ENCODE measurements at regions not wholly inside any gene's neighbourhood (a gene's known extent, or its start where the extent isn't known, plus 50 kb on each side); places are given as distances from the start of the nearest gene placed in this dataset.

- H3K27ac ChIP-seq (ENCODE audit: low read depth, low read length, severe bottlenecking), result no peak overlapping the region
- 43 to 47% methylated on average over 6 to 9 of the region's 14 CpGs for WGBS, 2 experiments (ENCODE audit: insufficient coverage in 2 of 2)
- no peaks in the 10 kb centered on the region for H3K9me3 ChIP-seq (ENCODE audit: control insufficient read depth, low read length)
- H3K4me3 ChIP-seq (ENCODE audit: extremely low read depth, insufficient read depth, low read length, poor library complexity, severe bottlenecking), result no peak overlapping the region
- H3K36me3 ChIP-seq (ENCODE audit: control insufficient read depth, insufficient read depth, low read length), result no peaks in the 10 kb centered on the region
- H3K4me1 ChIP-seq (ENCODE audit: control insufficient read depth, insufficient read depth, low read length, poor library complexity, severe bottlenecking), result no peaks in the 10 kb centered on the region
These were observed 110.4 kb upstream of the RAB27B start for GRCh38 chr18:54717673-54718407.

- WGBS, 2 experiments (ENCODE audit: insufficient coverage in 2 of 2), result no CpG with 5 or more reads among the region's 1 CpG
- H3K4me3 ChIP-seq (ENCODE audit: extremely low read depth, insufficient read depth, low read length, poor library complexity, severe bottlenecking), result no peak overlapping the region
- H3K36me3 ChIP-seq (ENCODE audit: control insufficient read depth, insufficient read depth, low read length), result no peaks in the 10 kb centered on the region
- no peak overlapping the region for H3K27ac ChIP-seq (ENCODE audit: low read depth, low read length, severe bottlenecking)
- H3K4me1 ChIP-seq (ENCODE audit: control insufficient read depth, insufficient read depth, low read length, poor library complexity, severe bottlenecking), result no peaks in the 10 kb centered on the region
- H3K9me3 ChIP-seq (ENCODE audit: control insufficient read depth, low read length), result no peaks in the 10 kb centered on the region
These were observed 109.9 kb upstream of the RAB27B start for GRCh38 chr18:54718408-54718773.

GRCh38 chr18:54720620-54721019 is 107.7 kb upstream of the RAB27B start:
- Histone ChIP-seq H3K9me3 (ENCODE audit: control insufficient read depth, low read length) (no peaks in the 10 kb centered on the region), H3K4me3 (ENCODE audit: extremely low read depth, insufficient read depth, low read length, poor library complexity, severe bottlenecking) (no peak overlapping the region), H3K27ac (ENCODE audit: low read depth, low read length, severe bottlenecking) (no peak overlapping the region), H3K4me1 (ENCODE audit: control insufficient read depth, insufficient read depth, low read length, poor library complexity, severe bottlenecking) (no peaks in the 10 kb centered on the region), H3K36me3 (ENCODE audit: control insufficient read depth, insufficient read depth, low read length) (no peaks in the 10 kb centered on the region)
- WGBS, 2 experiments (ENCODE audit: insufficient coverage in 2 of 2), result no CpG with 5 or more reads among the region's 1 CpG

- Histone ChIP-seq H3K4me1 (ENCODE audit: control insufficient read depth, insufficient read depth, low read length, poor library complexity, severe bottlenecking) (no peaks in the 10 kb centered on the region), H3K4me3 (ENCODE audit: extremely low read depth, insufficient read depth, low read length, poor library complexity, severe bottlenecking) (no peak overlapping the region), H3K36me3 (ENCODE audit: control insufficient read depth, insufficient read depth, low read length) (no peaks in the 10 kb centered on the region), H3K9me3 (ENCODE audit: control insufficient read depth, low read length) (no peaks in the 10 kb centered on the region), H3K27ac (ENCODE audit: low read depth, low read length, severe bottlenecking) (no peak overlapping the region)
- 92 to 100% methylated on average over 1 to 2 of the region's 4 CpGs for WGBS, 2 experiments (ENCODE audit: insufficient coverage in 2 of 2)
These were observed 102.1 kb upstream of the RAB27B start for GRCh38 chr18:54726143-54726542.

- Histone ChIP-seq H3K4me1 (ENCODE audit: control insufficient read depth, insufficient read depth, low read length, poor library complexity, severe bottlenecking) (no peaks in the 10 kb centered on the region), H3K36me3 (ENCODE audit: control insufficient read depth, insufficient read depth, low read length) (no peaks in the 10 kb centered on the region), H3K27ac (ENCODE audit: low read depth, low read length, severe bottlenecking) (peak overlapping the region; percentile 19), H3K4me3 (ENCODE audit: extremely low read depth, insufficient read depth, low read length, poor library complexity, severe bottlenecking) (no peak overlapping the region), H3K9me3 (ENCODE audit: control insufficient read depth, low read length) (no peaks in the 10 kb centered on the region)
- 71 to 82% methylated on average over 1 to 2 of the region's 3 CpGs for WGBS, 2 experiments (ENCODE audit: insufficient coverage in 2 of 2)
These were observed 94.2 kb upstream of the RAB27B start for GRCh38 chr18:54734059-54734458.

- no peaks in the 10 kb centered on the region for H3K36me3 ChIP-seq (ENCODE audit: control insufficient read depth, insufficient read depth, low read length)
- WGBS, 2 experiments (ENCODE audit: insufficient coverage in 2 of 2), result no CpG with 5 or more reads among the region's 1 CpG
These were observed 91.3 kb upstream of the RAB27B start for GRCh38 chr18:54736981-54737380.

GRCh38 chr18:54737986-54738385 is 90.3 kb upstream of the RAB27B start:
- no peaks in the 10 kb centered on the region for H3K4me1 ChIP-seq (ENCODE audit: control insufficient read depth, insufficient read depth, low read length, poor library complexity, severe bottlenecking)
- H3K9me3 ChIP-seq (ENCODE audit: control insufficient read depth, low read length), result no peaks in the 10 kb centered on the region
- no peak overlapping the region for H3K4me3 ChIP-seq (ENCODE audit: extremely low read depth, insufficient read depth, low read length, poor library complexity, severe bottlenecking)
- no peak overlapping the region for H3K27ac ChIP-seq (ENCODE audit: low read depth, low read length, severe bottlenecking)
- H3K36me3 ChIP-seq (ENCODE audit: control insufficient read depth, insufficient read depth, low read length), result no peaks in the 10 kb centered on the region
- 100% methylated on average over 1 of the region's 3 CpGs for WGBS, 2 experiments (ENCODE audit: insufficient coverage in 2 of 2)

More at GRCh38 chr18:54736981-54737380, 91.3 kb upstream of the RAB27B start:
- Histone ChIP-seq H3K9me3 (ENCODE audit: control insufficient read depth, low read length) (no peaks in the 10 kb centered on the region), H3K4me1 (ENCODE audit: control insufficient read depth, insufficient read depth, low read length, poor library complexity, severe bottlenecking) (no peaks in the 10 kb centered on the region), H3K4me3 (ENCODE audit: extremely low read depth, insufficient read depth, low read length, poor library complexity, severe bottlenecking) (no peak overlapping the region), H3K27ac (ENCODE audit: low read depth, low read length, severe bottlenecking) (no peak overlapping the region)

- H3K36me3 ChIP-seq (ENCODE audit: control insufficient read depth, insufficient read depth, low read length), result no peaks in the 10 kb centered on the region
- H3K4me3 ChIP-seq (ENCODE audit: extremely low read depth, insufficient read depth, low read length, poor library complexity, severe bottlenecking), result no peak overlapping the region
- WGBS, 2 experiments (ENCODE audit: insufficient coverage in 2 of 2), result no CpG with 5 or more reads among the region's 2 CpGs
- H3K9me3 ChIP-seq (ENCODE audit: control insufficient read depth, low read length), result no peaks in the 10 kb centered on the region
- no peaks in the 10 kb centered on the region for H3K4me1 ChIP-seq (ENCODE audit: control insufficient read depth, insufficient read depth, low read length, poor library complexity, severe bottlenecking)
- no peak overlapping the region for H3K27ac ChIP-seq (ENCODE audit: low read depth, low read length, severe bottlenecking)
These were observed 88.8 kb upstream of the RAB27B start for GRCh38 chr18:54739476-54739875.

GRCh38 chr18:54740136-54740846 is 88.0 kb upstream of the RAB27B start:
- 100% methylated on average over 1 of the region's 3 CpGs; no CpG with 5 or more reads in 1 of the 2 experiments for WGBS, 2 experiments (ENCODE audit: insufficient coverage in 2 of 2)
- no peak overlapping the region for H3K4me3 ChIP-seq (ENCODE audit: extremely low read depth, insufficient read depth, low read length, poor library complexity, severe bottlenecking)
- H3K4me1 ChIP-seq (ENCODE audit: control insufficient read depth, insufficient read depth, low read length, poor library complexity, severe bottlenecking), result no peaks in the 10 kb centered on the region
- H3K36me3 ChIP-seq (ENCODE audit: control insufficient read depth, insufficient read depth, low read length), result no peaks in the 10 kb centered on the region
- H3K9me3 ChIP-seq (ENCODE audit: control insufficient read depth, low read length), result no peaks in the 10 kb centered on the region
- H3K27ac ChIP-seq (ENCODE audit: low read depth, low read length, severe bottlenecking), result no peak overlapping the region

- Histone ChIP-seq H3K27ac (ENCODE audit: low read depth, low read length, severe bottlenecking) (no peak overlapping the region), H3K9me3 (ENCODE audit: control insufficient read depth, low read length) (no peaks in the 10 kb centered on the region), H3K4me3 (ENCODE audit: extremely low read depth, insufficient read depth, low read length, poor library complexity, severe bottlenecking) (no peak overlapping the region), H3K36me3 (ENCODE audit: control insufficient read depth, insufficient read depth, low read length) (no peaks in the 10 kb centered on the region), H3K4me1 (ENCODE audit: control insufficient read depth, insufficient read depth, low read length, poor library complexity, severe bottlenecking) (no peaks in the 10 kb centered on the region)
- WGBS, 2 experiments (ENCODE audit: insufficient coverage in 2 of 2), result 100% methylated on average over 3 of the region's 4 CpGs; no CpG with 5 or more reads in 1 of the 2 experiments
These were observed 86.2 kb upstream of the RAB27B start for GRCh38 chr18:54742120-54742519.

Measured in mesodermal cell (in vitro differentiated cells).